ENCODE measurements at regions not wholly inside any gene's neighbourhood (a gene's known extent, or its start where the extent isn't known, plus 50 kb on each side); places are given as distances from the start of the nearest gene placed in this dataset.

DNA sequence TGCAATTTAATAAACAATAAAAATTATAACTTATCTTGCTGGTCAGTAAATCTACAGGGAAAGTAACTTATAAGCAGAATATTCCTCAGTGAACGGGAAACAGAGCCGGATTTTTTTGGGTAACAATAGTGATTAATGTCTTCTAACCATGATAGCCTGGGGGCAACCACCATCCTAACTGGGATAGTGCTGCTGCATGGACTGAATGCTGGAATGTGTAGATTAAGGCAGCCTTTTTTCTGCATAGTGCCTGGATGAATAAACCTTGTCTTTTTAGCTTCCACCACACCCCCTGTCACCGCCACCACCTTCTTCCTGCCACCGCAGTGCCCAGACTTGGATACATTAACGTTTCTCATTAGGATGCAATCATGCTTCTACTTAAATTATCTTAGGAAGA, 83.6 kb upstream of the LNX1 start:
- no peak overlapping the region for H3K9ac ChIP-seq (ENCODE audit: low read length in 2 of 2)
- H3K36me3 ChIP-seq (ENCODE audit: control insufficient read depth in 2 of 2, insufficient read depth in 2 of 2, low read length in 2 of 2) = no peaks in the 10 kb centered on the region
- no peaks in the 10 kb centered on the region for H3K9me3 ChIP-seq (ENCODE audit: control insufficient read depth in 2 of 2, low read length in 2 of 2)
- H3K27ac ChIP-seq (ENCODE audit: low read length) = no peak overlapping the region
- no peaks in the 10 kb centered on the region for H3K27me3 ChIP-seq (ENCODE audit: control insufficient read depth in 1 of 2, insufficient read depth in 2 of 2, low read length in 2 of 2)
- H3K4me3 ChIP-seq (ENCODE audit: low read length in 2 of 2) = no peak overlapping the region
- H3K4me1 ChIP-seq (ENCODE audit: control insufficient read depth, insufficient read depth, low read length) = no peaks in the 10 kb centered on the region

DNA sequence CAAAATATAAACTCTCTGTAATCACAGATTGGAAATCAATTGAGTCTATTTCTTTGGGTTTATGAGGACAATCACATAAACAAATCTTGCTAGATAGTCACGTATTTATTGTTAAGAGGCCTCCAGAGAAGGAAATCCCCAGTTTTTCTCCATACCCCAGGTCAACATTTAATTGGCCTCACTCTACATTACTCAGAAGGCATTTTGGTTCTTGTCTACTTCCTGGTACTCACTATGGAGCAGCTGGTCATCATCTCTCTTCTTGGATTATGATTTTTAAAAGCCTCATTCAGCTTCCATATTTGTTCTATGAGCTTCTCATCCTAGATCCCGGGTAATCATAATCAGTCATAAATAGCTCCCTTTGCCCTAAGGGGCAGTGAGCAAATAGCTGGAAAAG, 81.6 kb upstream of the LNX1 start:
- Histone ChIP-seq H3K4me1 (ENCODE audit: control insufficient read depth, insufficient read depth, low read length) (no peaks in the 10 kb centered on the region), H3K27me3 (ENCODE audit: control insufficient read depth in 1 of 2, insufficient read depth in 2 of 2, low read length in 2 of 2) (no peaks in the 10 kb centered on the region), H3K9me3 (ENCODE audit: control insufficient read depth in 2 of 2, low read length in 2 of 2) (no peaks in the 10 kb centered on the region), H3K4me3 (ENCODE audit: low read length in 2 of 2) (no peak overlapping the region), H3K27ac (ENCODE audit: low read length) (no peak overlapping the region), H3K9ac (ENCODE audit: low read length in 2 of 2) (no peak overlapping the region), H3K36me3 (ENCODE audit: control insufficient read depth in 2 of 2, insufficient read depth in 2 of 2, low read length in 2 of 2) (no peaks in the 10 kb centered on the region)

DNA sequence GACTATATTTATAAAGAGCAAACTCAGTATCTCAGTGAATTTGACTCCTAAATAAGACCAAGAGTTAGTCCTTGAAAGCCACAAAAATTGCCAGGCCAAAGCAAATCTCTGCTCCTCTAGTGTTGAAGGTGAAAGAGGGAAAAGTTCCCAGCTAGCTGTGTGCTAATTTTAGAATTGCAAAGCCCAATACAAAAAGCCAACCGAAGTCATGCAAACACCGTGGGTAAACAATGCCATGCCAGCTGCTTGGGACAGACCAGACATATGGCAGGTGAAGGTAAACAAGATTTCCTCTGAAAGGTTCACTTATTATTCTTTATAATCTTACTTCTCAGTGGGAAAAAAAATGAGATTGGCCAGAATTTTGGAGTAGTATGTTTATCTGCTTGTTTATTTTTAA, 80.5 kb upstream of the LNX1 start:
- no peaks in the 10 kb centered on the region for H3K36me3 ChIP-seq (ENCODE audit: control insufficient read depth in 2 of 2, insufficient read depth in 2 of 2, low read length in 2 of 2)
- no peak overlapping the region for H3K4me3 ChIP-seq (ENCODE audit: low read length in 2 of 2)
- no peaks in the 10 kb centered on the region for H3K9me3 ChIP-seq (ENCODE audit: control insufficient read depth in 2 of 2, low read length in 2 of 2)
- H3K27ac ChIP-seq (ENCODE audit: low read length) = no peak overlapping the region
- H3K4me1 ChIP-seq (ENCODE audit: control insufficient read depth, insufficient read depth, low read length) = no peaks in the 10 kb centered on the region
- no peaks in the 10 kb centered on the region for H3K27me3 ChIP-seq (ENCODE audit: control insufficient read depth in 1 of 2, insufficient read depth in 2 of 2, low read length in 2 of 2)
- H3K9ac ChIP-seq (ENCODE audit: low read length in 2 of 2) = no peak overlapping the region

- no peak overlapping the region for H3K9ac ChIP-seq (ENCODE audit: low read length in 2 of 2)
- H3K27ac ChIP-seq (ENCODE audit: low read length) = no peak overlapping the region
- H3K9me3 ChIP-seq (ENCODE audit: control insufficient read depth in 2 of 2, low read length in 2 of 2) = no peaks in the 10 kb centered on the region
- H3K27me3 ChIP-seq (ENCODE audit: control insufficient read depth in 1 of 2, insufficient read depth in 2 of 2, low read length in 2 of 2) = no peaks in the 10 kb centered on the region
- H3K4me1 ChIP-seq (ENCODE audit: control insufficient read depth, insufficient read depth, low read length) = peaks cover 10% of the 10 kb centered on the region
- no peaks in the 10 kb centered on the region for H3K36me3 ChIP-seq (ENCODE audit: control insufficient read depth in 2 of 2, insufficient read depth in 2 of 2, low read length in 2 of 2)
- H3K4me3 ChIP-seq (ENCODE audit: low read length in 2 of 2) = no peak overlapping the region
These were observed 68.5 kb upstream of the LNX1 start for GRCh38 chr4:53659737-53660136.

GRCh38 chr4:53659112-53659511, 67.8 kb upstream of the LNX1 start:
- Histone ChIP-seq H3K4me3 (ENCODE audit: low read length in 2 of 2) (no peak overlapping the region), H3K36me3 (ENCODE audit: control insufficient read depth in 2 of 2, insufficient read depth in 2 of 2, low read length in 2 of 2) (no peaks in the 10 kb centered on the region), H3K27me3 (ENCODE audit: control insufficient read depth in 1 of 2, insufficient read depth in 2 of 2, low read length in 2 of 2) (no peaks in the 10 kb centered on the region), H3K9ac (ENCODE audit: low read length in 2 of 2) (no peak overlapping the region), H3K27ac (ENCODE audit: low read length) (no peak overlapping the region), H3K4me1 (ENCODE audit: control insufficient read depth, insufficient read depth, low read length) (peaks cover 15% of the 10 kb centered on the region), H3K9me3 (ENCODE audit: control insufficient read depth in 2 of 2, low read length in 2 of 2) (no peaks in the 10 kb centered on the region)

DNA sequence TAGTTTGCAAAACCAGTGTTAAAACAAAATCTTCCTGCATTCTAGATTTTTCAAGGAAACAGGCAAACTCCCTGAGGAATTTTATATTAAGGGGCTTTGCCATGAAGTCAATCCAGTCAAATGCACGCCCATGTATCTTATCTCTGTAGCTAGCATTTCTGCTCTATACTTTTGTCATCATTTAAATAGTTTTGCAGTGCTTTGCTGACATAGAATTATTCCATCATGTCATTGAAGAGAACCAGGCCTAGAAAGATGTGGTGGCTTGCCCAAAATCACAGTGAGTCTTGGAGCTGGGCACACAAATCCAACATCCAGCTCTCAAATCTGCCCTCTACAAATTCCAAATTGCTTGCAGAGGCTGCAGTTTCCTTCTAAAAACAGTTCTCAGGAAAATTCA, 66.7 kb upstream of the LNX1 start:
- peaks cover 15% of the 10 kb centered on the region for H3K4me1 ChIP-seq (ENCODE audit: control insufficient read depth, insufficient read depth, low read length)
- no peak overlapping the region for H3K9ac ChIP-seq (ENCODE audit: low read length in 2 of 2)
- H3K36me3 ChIP-seq (ENCODE audit: control insufficient read depth in 2 of 2, insufficient read depth in 2 of 2, low read length in 2 of 2) = no peaks in the 10 kb centered on the region
- H3K4me3 ChIP-seq (ENCODE audit: low read length in 2 of 2) = no peak overlapping the region
- H3K9me3 ChIP-seq (ENCODE audit: control insufficient read depth in 2 of 2, low read length in 2 of 2) = no peaks in the 10 kb centered on the region
- no peaks in the 10 kb centered on the region for H3K27me3 ChIP-seq (ENCODE audit: control insufficient read depth in 1 of 2, insufficient read depth in 2 of 2, low read length in 2 of 2)
- no peak overlapping the region for H3K27ac ChIP-seq (ENCODE audit: low read length)

DNA sequence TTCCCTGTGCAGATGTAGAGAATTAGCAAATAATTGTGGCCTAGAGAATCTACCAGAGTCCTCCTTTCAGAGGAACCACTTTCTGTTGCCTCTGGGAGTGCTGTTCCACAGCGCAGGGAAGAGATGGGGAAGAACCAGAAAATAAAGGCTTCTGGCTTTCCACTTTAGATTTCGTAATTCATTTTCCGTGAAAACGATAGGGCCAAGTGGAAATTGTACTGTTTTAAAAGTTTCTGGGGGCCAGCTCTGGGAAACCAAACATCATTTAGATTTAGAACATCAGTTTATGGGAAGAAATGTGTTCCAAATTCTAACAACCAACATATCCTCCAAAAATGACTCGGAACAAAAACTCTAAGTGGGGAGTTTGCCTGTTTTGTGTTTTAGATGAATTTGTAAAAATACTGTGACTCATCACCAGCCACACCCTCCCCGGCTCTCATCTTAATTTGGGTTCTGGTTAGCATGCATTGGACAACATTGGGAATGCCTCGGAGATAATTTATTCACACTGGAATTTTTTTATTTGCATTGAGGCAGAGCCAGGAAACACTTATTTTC, 65.2 kb upstream of the LNX1 start:
- H3K9ac ChIP-seq (ENCODE audit: low read length in 2 of 2) = no peak overlapping the region
- H3K4me1 ChIP-seq (ENCODE audit: control insufficient read depth, insufficient read depth, low read length) = peaks cover 16% of the 10 kb centered on the region
- H3K27ac ChIP-seq (ENCODE audit: low read length) = no peak overlapping the region
- H3K36me3 ChIP-seq (ENCODE audit: control insufficient read depth in 2 of 2, insufficient read depth in 2 of 2, low read length in 2 of 2) = no peaks in the 10 kb centered on the region
- H3K4me3 ChIP-seq (ENCODE audit: low read length in 2 of 2) = no peak overlapping the region
- H3K27me3 ChIP-seq (ENCODE audit: control insufficient read depth in 1 of 2, insufficient read depth in 2 of 2, low read length in 2 of 2) = no peaks in the 10 kb centered on the region
- H3K9me3 ChIP-seq (ENCODE audit: control insufficient read depth in 2 of 2, low read length in 2 of 2) = no peaks in the 10 kb centered on the region

DNA sequence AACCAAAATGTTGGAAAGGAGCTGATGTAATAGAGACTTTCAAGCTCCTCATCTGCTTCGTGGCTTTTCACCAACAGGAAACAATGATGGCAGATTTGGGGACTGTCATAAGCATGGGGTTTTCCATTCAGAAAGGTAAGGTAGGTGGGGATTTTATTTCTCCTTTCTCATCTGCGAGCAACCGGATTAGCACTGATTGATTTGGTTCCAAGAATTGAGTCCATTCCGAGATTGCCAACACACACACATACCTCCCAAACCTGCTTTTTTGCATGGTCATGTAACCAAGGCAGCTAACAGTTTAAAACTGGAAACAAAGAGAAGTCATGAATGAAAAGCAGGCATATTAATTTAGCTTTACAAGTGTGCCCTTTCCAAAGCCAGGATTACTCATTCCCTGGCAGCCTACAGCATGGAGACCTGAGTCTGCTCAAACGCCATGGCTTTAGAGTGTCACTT, 63.0 kb upstream of the LNX1 start:
- Histone ChIP-seq H3K27ac (ENCODE audit: low read length) (no peak overlapping the region), H3K27me3 (ENCODE audit: control insufficient read depth in 1 of 2, insufficient read depth in 2 of 2, low read length in 2 of 2) (no peaks in the 10 kb centered on the region), H3K4me1 (ENCODE audit: control insufficient read depth, insufficient read depth, low read length) (peaks cover 21% of the 10 kb centered on the region), H3K9ac (ENCODE audit: low read length in 2 of 2) (no peak overlapping the region), H3K36me3 (ENCODE audit: control insufficient read depth in 2 of 2, insufficient read depth in 2 of 2, low read length in 2 of 2) (no peaks in the 10 kb centered on the region), H3K4me3 (ENCODE audit: low read length in 2 of 2) (no peak overlapping the region), H3K9me3 (ENCODE audit: control insufficient read depth in 2 of 2, low read length in 2 of 2) (no peaks in the 10 kb centered on the region)

DNA sequence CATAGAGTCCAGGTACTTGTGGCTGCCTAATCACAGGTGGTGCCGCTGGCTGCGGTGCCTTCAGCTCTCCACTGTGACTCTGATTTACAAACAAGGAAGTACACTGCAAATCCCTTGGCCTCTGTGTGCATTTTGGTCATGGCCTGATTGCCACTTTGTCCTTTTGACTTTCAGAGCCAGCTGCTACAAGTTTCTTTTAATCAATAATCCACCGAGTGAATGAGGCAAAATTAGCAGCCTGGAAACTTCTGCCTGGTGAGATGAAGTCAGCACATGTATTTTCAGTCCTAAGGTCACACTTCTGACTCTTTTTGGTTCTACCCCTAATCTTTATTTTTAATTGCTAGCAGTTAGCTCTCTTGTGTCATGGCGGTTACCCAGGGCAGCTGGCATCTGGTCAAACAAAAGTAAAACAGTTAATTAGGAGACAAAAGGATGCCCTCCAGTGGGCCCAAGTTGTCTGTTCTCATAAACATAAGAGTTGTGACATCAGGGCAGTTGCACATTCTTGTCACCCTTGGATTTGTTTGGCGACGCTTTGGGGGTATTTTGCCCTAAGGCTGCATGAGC, 62.3 kb upstream of the LNX1 start:
- peaks cover 21% of the 10 kb centered on the region for H3K4me1 ChIP-seq (ENCODE audit: control insufficient read depth, insufficient read depth, low read length)
- no peak overlapping the region for H3K27ac ChIP-seq (ENCODE audit: low read length)
- no peaks in the 10 kb centered on the region for H3K36me3 ChIP-seq (ENCODE audit: control insufficient read depth in 2 of 2, insufficient read depth in 2 of 2, low read length in 2 of 2)
- no peak overlapping the region for H3K4me3 ChIP-seq (ENCODE audit: low read length in 2 of 2)
- no peak overlapping the region for H3K9ac ChIP-seq (ENCODE audit: low read length in 2 of 2)
- H3K27me3 ChIP-seq (ENCODE audit: control insufficient read depth in 1 of 2, insufficient read depth in 2 of 2, low read length in 2 of 2) = no peaks in the 10 kb centered on the region
- H3K9me3 ChIP-seq (ENCODE audit: control insufficient read depth in 2 of 2, low read length in 2 of 2) = no peaks in the 10 kb centered on the region

DNA sequence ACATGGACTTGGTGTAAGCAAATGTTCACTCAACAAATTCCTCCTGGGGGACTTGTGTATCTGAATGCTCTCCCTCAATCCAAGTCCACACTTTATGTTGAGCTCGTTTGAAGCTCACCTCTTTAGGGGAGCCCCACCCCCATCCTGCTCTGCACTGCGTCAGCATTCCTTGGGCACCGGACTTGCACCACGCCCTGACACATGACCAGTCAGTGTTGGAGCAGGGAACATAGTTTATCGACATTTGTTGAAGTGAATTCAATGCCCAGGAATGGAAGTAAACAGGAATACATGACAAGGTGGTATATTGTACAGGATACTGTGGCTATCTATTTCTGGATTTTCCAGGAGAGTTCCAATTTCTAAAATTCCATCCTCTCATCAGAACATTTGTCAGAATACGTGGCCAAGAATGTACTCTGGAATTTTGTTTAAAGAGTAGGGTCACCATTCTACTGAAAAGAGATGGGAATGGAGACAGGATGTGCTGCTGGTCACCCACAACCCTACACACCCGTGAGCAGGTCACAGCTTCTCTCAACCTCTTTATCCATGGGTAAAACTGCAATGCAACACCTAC, 60.0 kb upstream of the LNX1 start:
- no peak overlapping the region for H3K9ac ChIP-seq (ENCODE audit: low read length in 2 of 2)
- H3K9me3 ChIP-seq (ENCODE audit: control insufficient read depth in 2 of 2, low read length in 2 of 2) = no peaks in the 10 kb centered on the region
- no peak overlapping the region for H3K27ac ChIP-seq (ENCODE audit: low read length)
- no peaks in the 10 kb centered on the region for H3K36me3 ChIP-seq (ENCODE audit: control insufficient read depth in 2 of 2, insufficient read depth in 2 of 2, low read length in 2 of 2)
- peak overlapping the region in 1 of 2 donors; percentile 22 for H3K4me3 ChIP-seq (ENCODE audit: low read length in 2 of 2)
- H3K27me3 ChIP-seq (ENCODE audit: control insufficient read depth in 1 of 2, insufficient read depth in 2 of 2, low read length in 2 of 2) = no peaks in the 10 kb centered on the region
- peaks cover 19% of the 10 kb centered on the region for H3K4me1 ChIP-seq (ENCODE audit: control insufficient read depth, insufficient read depth, low read length)

- H3K9me3 ChIP-seq (ENCODE audit: control insufficient read depth in 2 of 2, low read length in 2 of 2) = no peaks in the 10 kb centered on the region
- H3K4me3 ChIP-seq (ENCODE audit: low read length in 2 of 2) = no peak overlapping the region
- no peaks in the 10 kb centered on the region for H3K27me3 ChIP-seq (ENCODE audit: control insufficient read depth in 1 of 2, insufficient read depth in 2 of 2, low read length in 2 of 2)
- no peak overlapping the region for H3K27ac ChIP-seq (ENCODE audit: low read length)
- H3K9ac ChIP-seq (ENCODE audit: low read length in 2 of 2) = no peak overlapping the region
- H3K36me3 ChIP-seq (ENCODE audit: control insufficient read depth in 2 of 2, insufficient read depth in 2 of 2, low read length in 2 of 2) = no peaks in the 10 kb centered on the region
- H3K4me1 ChIP-seq (ENCODE audit: control insufficient read depth, insufficient read depth, low read length) = peaks cover 9% of the 10 kb centered on the region
These were observed 58.1 kb upstream of the LNX1 start for GRCh38 chr4:53649357-53649756.

Data from stomach smooth muscle (tissue), 2 donors.